HEK293T (cell line): ENCODE measurements at regions not wholly inside any gene's neighbourhood (a gene's known extent, or its start where the extent isn't known, plus 50 kb on each side); places are given as distances from the start of the nearest gene placed in this dataset.
"Not testable (repeated sequence)": the region's sequence is repeated elsewhere in the genome, so short reads cannot be mapped to it uniquely, and the experiment has no call there.

Source experiments
- BHLHE40 ChIP-seq: fragments of 450-650 bp; IDR thresholded peaks from 2 replicates; pipeline ENCODE4 v1.6.1; 2016; ENCODE audit warnings: mild to moderate bottlenecking, moderate library complexity, borderline replicate concordance
- CTBP1 ChIP-seq: fragments of 450-650 bp; IDR thresholded peaks from 2 replicates; pipeline ENCODE4 v1.6.1; 2016; ENCODE audit warnings: borderline replicate concordance
- ELF4 ChIP-seq: fragments of 450-650 bp; IDR thresholded peaks from 2 replicates; pipeline ENCODE4 v1.6.1; 2017; ENCODE audit warnings: antibody characterized with exemption
- FOXA1 ChIP-seq: fragments of 450-650 bp; IDR thresholded peaks from 2 replicates; pipeline ENCODE4 v1.6.1; 2016; ENCODE audit warnings: mild to moderate bottlenecking
- FOXK2 ChIP-seq: fragments of 450-650 bp; IDR thresholded peaks from 2 replicates; pipeline ENCODE4 v1.6.1; 2016; ENCODE audit warnings: mild to moderate bottlenecking
- FOXM1 ChIP-seq: fragments of 450-650 bp; IDR thresholded peaks from 2 replicates; pipeline ENCODE4 v1.6.1; 2017; ENCODE audit warnings: mild to moderate bottlenecking, borderline replicate concordance
- HDGF ChIP-seq: fragments of 450-650 bp; IDR thresholded peaks from 2 replicates; pipeline ENCODE4 v1.6.1; 2017; ENCODE audit warnings: antibody characterized with exemption, borderline replicate concordance
- L3MBTL2 ChIP-seq: fragments of 450-650 bp; conservative IDR thresholded peaks from 2 replicates; pipeline ENCODE4 v1.6.1; 2016; ENCODE audit warnings: mild to moderate bottlenecking
- LEF1 ChIP-seq: fragments of 450-650 bp; IDR thresholded peaks from 2 replicates; pipeline ENCODE4 v1.6.1; 2017; ENCODE audit warnings: mild to moderate bottlenecking, borderline replicate concordance
- NFRKB ChIP-seq: fragments of 450-650 bp; IDR thresholded peaks from 2 replicates; pipeline ENCODE4 v1.6.1; 2016; ENCODE audit warnings: mild to moderate bottlenecking, moderate library complexity
- SP1 ChIP-seq: fragments of 450-650 bp; IDR thresholded peaks from 2 replicates; pipeline ENCODE4 v1.6.1; 2017
- SUZ12 ChIP-seq: fragments of 450-650 bp; IDR thresholded peaks from 2 replicates; pipeline ENCODE4 v1.6.1; 2016; ENCODE audit warnings: mild to moderate bottlenecking
- TARDBP ChIP-seq: fragments of 450-650 bp; IDR thresholded peaks from 2 replicates; pipeline ENCODE4 v1.6.1; 2016
- ZNF384 ChIP-seq: fragments of 450-650 bp; IDR thresholded peaks from 2 replicates; pipeline ENCODE4 v1.6.1; 2016

DNA sequence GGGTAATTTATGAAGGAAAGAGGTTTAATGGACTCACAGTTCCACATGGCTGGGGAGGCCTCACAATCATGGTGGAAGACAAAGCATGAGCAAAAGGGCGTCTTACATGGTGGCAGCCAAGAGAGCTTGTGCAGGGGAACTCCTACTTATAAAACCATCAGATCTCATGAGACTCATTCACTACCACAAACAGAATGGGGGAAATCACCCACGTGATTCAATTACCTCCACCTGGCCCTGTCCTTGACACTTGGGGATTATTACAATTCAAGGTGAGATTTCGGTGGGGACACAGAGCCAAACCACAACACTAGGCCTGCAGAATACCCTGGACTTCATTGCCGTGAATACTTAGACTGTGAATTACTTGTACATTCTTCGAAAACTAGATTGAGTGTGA, 431.7 kb upstream of the TENM3 start:
- TF ChIP-seq CTBP1, LEF1, FOXA1, SP1, HDGF, TARDBP, NFRKB, BHLHE40, SUZ12, ELF4, FOXK2, FOXM1, L3MBTL2, ZNF384: not testable (repeated sequence)
